Superior temporal gyrus (tissue), 1 donor: ENCODE measurements at regions not wholly inside any gene's neighbourhood (a gene's known extent, or its start where the extent isn't known, plus 50 kb on each side); places are given as distances from the start of the nearest gene placed in this dataset.

ENCODE experiments used
- DNase-seq: peaks from one replicate; pipeline ENCODE4 v3.0.0-alpha.2; 2016; ENCODE audit errors: extremely low spot score

DNA sequence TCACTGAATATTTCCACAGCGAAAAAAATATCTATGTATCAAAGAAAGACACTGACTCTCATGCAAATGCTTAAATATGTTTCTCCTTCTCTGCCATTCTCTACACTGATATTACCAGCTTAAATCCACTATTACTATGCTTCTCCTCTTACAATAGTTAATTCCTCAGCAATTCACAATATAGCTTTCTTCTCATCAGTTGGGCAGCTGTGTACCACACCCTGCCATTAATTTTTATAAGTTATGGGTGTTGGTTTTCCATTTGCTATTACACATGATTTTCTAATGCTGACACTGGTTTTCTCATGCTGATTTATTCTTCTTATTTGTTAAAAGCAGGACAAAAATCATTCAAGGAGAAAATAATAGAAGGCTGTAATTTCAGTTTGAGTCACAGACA is 251.8 kb downstream of the TBX15 start:
- no peak for DNase-seq

DNA sequence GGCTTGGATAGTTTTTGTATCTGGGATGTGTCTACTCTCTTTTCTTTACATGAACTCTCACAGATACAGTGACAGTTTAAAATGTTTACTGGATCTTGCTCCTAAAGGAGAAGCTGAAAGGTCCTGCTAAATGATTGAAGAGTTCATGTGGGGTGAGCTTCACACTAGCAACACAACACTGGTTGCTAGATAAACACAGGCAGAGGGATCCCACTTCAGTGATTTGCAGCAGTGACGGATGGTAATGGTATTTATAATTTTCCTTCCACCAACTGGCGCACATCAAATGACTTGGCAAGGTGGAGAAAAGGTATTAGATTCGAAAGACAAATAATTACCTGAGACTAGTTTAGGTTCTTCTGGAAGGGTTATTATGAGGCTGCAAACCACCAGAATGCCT is 270.2 kb downstream of the TBX15 start:
- no peak for DNase-seq

DNA sequence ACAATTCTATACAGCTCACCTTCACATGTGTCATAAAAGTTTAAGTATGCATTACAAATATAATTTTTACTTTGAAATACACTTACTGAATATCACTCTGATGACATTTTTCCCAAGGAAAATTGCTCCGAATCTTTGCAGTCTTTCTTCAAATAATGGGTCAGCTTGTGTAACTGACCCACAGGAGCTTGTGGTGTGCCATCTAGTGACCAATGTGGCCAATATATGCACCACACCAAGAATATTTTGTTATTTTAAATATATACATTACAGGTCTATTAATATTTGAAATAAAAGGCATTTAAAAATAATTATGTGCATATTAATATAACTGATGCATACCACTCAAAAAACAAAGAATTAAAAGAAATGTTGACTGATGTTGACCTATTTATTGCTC is 271.4 kb downstream of the TBX15 start:
- no peak for DNase-seq

DNA sequence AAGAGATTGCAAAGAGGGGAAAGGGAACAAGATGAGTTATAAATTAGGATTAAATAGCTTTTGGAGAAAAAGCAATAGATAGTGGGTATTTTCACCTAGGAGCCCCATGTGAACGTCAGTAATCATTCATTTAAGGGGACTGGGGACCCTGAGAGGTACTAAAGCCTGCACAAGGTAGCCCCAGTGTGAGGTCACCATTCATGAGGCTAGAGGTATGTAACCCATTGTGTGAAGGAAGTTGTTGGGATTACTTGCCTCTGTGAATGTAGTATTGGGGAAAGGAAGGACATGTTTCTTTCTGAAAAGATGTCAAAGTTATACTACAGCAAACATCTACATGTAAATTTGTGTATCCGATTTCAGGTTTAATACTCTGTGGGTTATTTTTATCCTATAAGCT is 276.8 kb downstream of the TBX15 start:
- DNase-seq = no peak

DNA sequence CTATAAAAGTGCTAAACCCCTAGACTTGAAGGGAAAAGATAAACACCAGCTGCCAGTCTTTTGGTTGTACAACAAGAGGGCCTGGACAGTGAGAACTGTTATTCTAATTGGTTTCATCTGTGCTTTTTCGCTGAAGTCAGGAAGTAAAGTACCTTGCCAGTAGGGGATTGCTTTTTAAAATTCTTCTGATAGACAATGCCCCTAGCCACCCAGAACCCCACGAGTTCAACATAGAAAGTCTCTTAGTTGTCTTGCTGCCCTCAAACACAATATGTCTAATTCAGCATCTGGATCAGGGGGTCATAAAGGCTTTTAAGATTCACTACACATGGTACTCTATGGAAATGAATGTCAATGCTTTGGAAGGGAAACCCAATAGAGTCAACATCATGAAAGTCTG is 289.2 kb downstream of the TBX15 start:
- no peak for DNase-seq

DNA sequence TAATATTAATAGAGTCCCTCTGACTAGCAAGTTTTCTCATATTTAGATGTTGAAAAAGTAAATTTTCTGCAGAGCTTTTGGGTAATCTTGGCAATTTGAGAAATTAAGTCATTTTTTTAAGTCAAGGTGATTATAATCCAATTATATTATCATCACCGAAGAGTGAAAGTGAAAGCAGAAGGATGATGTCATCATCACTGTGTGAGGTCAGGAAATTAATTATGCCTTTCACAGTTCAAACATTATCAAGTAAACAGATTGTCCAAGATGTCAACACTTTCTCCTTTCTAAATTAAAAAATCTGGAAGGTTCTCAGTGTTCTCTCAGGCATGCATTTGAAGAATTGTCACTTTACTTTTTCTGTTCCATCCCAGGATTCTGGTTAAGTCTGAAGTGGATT is 296.0 kb downstream of the TBX15 start:
- DNase-seq = no peak

DNA sequence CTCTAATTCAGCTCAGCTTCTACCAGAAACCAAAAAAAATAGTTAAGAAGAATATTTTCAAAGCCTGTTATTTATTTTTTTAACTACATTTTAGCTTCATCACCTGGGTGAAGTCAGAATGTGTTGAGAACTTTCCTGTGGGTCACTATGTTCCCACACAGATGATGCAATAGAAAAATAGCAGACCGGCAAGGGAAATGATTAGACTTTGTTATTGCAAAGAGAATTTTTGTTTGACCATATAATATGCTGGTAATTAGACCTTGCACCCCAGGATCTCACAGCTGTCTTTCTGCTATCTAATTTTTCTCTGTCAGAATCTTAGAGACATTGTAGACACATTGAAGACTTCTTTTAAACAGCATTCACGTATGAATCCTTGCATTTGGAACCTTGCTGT is 299.3 kb downstream of the TBX15 start:
- DNase-seq = no peak

DNA sequence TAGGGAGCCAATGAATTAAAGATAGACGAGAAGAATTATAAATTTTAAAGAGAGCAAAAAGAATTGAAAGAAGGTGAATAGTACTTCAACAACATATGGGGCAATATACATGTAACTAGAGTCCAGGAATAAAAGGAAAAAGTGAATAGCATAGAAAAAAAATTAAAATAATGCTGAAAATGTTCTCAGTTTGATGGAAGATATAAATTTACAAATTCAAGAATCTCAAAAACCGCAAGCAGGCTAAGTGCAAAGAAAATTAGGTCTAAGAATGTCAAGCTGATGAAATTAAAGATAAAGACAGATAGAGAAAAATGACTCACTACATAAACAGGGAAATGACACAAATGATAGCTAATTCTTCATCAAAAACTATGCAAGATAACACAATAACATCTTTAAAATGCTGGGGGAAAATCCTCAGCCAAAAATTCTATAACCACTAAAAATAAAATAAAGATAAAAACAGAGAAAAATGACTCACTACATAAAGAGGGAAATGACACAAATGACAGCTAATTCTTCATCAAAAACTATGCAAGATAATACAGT is 326.3 kb downstream of the TBX15 start:
- no peak for DNase-seq

DNA sequence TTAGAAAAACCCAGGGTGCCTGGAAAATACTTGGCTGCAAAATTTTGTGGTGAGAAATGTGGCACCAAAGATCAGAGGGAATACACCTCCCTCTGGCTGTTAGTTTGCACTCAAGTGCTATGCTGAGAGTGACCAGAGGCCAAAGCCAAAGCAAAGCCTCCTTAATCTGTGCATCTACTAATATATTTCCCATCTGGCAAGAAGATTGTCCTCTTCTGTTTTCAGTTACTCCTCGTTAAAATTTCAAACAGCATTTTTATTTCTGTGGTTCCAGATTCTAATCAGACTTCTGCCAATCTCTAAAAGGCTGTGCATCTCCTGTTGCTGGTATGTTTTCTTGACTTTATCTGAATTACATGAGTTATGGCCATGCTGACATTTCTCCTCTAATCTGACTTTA is 327.4 kb downstream of the TBX15 start:
- no peak for DNase-seq

DNA sequence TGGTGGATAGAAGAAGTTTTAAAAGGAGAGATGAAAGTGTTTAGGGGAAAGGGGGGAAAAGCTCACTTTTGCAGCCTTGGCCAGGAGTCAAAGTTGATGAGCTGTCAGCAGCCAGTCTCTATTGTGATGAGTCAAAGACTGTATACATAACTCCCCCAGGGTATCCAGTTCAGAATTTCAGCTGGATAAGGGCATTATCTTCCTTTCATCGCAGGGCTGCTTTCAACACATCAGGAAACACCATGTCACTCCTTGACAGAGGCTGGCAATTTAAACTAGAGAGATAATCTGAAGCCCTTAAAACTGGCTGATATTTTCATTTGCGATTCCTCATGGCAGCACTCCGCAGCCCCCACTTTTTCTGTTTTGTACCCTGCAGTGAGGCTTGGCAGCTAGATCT is 328.5 kb downstream of the TBX15 start:
- DNase-seq = no peak

DNA sequence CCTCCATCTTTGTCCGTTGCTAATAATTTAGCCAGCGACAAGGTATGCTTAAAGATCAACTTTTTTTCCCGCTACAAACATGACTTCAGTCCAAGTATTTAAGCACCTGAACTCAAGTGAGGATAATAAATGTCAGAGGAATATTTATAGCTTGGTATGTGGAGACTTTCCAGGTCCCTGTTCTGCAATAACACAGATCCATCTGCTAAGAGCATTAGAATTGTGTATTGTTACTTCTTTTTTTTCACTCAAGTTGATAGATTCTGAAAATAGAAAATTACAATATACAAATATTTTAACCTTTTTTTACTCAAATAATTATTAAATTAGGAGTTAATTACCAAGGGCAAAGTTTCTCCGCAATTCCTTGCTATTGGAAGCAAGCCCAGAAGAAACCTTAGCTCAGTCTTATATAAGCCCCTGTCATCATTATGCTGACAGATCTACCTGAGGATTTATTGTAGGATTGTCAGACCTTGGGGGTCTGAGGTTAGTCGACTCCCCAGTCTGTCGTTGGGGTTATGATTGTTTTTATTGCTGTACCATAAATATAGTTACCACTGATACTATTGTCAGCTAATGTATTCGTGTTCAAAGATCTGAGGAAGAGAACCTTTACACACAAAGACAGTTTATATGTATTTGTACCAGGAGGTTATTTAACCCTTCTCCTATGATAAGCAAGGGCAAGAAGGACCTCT is 337.9 kb downstream of the TBX15 start:
- no peak for DNase-seq

DNA sequence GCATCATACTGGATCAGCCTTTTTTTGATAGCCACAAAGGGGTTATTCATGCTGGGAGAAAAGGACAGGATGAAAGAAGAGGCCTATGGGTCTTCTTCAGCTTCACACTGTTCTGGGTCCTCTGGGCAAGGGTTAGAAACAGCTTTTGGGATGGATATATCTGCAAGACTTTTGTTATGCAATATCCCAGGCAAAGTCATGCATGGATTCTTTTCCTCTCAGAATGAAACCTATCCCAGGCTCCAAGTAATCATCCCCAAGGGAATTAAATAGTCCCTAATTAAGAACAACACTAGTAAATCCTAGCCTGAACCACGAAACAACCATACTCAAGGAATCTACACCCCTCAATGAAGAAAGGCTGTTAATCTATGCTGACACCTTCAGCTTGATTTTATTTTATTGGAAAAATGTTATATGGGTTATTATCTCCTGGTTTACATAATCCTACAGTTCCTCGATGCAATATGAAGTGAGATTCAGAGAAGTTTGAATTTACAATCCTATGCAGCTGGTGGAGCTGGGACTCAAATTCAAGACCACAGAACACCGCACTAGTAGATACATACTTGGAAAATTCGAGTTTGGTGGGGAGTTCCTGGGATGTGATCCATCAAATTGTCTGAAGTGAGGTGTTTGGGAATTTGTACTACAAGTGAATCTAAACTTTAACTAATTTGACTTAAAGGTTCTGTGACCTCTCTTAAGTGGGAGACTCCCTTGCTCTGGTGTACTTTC is 338.6 kb downstream of the TBX15 start:
- DNase-seq = no peak

DNA sequence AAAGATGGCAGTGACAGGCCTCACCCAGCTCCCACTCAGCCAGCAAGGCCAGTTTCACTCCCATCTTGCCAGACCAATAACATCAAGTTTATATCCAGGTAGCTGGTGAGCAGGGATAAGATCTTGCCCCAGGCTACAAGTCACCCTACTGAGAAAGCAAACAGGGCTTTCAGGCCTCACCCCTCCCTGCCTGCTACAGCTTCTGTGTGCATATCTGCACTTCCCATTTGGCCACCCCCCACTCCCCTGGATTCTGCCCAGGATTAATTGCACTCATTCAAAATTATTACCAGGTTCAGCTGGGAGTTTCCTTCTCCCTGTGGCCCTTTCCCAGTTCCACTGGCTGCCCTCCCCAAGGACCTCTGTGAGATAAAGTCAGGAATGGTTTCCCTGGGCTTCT is 352.1 kb downstream of the TBX15 start:
- DNase-seq = no peak

DNA sequence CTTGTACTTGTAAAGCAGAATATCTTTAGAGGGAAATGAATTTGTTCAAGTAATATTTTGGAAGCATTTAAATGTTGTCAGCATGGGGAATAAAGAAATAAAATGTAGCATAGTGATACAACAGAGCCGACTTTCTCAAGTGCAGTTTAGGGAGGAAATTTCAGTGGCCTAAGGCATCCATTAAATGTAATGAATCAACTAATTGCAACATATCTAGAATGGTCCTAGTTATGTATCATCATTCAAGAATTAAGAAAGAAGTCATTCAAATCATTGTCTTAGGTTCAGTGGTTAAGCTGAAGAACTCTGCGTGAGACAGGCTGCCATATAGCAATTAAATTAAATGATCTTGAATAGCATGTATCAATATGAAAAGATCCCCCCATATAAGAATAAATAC is 360.7 kb downstream of the TBX15 start:
- DNase-seq = no peak

DNA sequence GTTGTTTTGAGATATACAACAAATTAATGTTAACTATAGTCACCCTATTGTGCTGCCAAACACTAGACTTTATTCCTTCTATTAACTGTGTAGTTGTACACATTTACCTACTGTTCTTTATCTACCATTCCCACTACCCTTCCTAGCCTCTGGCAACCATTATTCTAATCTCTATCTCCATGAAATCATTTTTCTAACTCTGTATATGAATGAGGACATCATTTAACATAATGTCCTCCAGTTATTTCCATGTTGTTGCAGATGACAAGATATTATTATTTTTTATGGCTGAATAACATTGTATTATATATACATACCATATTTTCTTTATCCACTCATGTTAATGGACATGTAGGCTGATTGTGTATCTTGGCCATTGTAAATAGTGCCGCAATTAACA is 366.3 kb downstream of the TBX15 start:
- no peak for DNase-seq

DNA sequence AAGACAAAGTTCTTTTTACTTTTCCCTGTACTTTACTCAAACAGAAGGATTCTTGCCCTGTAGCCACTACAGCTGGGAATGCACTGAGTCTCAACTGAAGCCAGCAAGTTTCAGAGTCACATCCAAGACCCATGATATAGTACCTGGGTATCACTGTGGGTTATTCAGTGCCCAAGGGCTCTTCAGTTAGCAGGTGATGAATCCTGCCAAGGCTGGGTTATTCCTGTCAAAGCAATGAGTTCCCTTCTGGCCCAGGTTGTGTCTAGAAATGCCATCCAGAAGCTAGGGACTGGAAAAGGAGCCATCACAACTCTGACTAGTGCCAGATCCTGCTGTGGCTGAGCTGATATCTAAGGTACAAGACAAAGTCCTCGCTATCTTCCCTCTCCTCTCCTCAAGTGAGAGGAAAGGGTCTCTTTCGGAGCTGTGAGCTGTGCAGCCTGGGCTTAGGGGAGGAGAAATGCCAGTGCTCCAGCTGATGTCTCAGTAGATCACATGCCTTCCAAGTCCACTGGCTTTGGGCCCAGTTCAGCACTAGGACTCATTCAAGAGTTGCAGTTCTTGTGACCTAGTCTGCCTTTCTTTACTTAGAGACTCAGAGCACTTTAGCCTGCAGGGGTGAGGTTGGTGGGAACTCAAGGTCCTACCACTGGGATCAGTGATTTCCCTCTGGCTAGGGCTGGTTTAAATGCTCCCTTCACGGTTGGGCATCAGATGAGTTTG is 369.4 kb downstream of the TBX15 start:
- no peak for DNase-seq

DNA sequence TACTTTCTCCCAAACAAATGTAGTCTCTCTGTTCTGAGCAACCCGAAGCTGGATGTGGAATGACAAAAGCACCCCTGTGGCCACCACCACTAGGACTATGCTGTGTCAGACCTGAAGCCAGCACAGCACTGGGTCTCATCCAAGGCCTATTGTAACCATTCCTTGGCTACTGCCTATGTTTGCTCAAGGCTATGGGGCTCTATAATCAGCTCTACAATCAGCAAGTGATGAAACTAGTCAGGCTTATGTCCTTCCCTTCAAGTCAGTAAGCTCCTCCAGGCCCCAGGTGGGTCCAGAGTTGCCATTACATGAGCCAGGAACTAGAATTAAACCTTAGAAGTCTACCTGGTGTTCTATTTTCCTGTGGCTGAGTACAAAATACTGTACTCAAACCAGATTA is 370.2 kb downstream of the TBX15 start:
- DNase-seq = no peak

DNA sequence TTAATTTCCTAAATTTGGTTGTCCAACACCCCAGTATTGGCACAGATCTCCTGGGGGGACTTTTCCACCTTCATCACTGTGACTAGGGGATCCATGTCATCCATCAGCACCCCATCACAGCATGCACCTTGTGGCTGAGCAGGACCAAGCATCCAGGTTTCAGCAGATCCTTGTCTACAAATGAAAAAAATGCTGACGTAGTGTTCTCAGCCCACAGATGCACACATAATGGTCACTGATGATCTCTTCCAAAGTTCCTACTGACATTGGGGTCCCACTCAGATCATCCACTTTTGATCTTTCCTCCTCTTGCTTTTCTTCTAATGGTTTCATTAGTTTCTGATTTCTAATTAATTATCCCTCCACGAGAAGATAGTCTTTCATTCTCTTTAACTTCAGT is 373.1 kb downstream of the TBX15 start:
- DNase-seq = no peak

DNA sequence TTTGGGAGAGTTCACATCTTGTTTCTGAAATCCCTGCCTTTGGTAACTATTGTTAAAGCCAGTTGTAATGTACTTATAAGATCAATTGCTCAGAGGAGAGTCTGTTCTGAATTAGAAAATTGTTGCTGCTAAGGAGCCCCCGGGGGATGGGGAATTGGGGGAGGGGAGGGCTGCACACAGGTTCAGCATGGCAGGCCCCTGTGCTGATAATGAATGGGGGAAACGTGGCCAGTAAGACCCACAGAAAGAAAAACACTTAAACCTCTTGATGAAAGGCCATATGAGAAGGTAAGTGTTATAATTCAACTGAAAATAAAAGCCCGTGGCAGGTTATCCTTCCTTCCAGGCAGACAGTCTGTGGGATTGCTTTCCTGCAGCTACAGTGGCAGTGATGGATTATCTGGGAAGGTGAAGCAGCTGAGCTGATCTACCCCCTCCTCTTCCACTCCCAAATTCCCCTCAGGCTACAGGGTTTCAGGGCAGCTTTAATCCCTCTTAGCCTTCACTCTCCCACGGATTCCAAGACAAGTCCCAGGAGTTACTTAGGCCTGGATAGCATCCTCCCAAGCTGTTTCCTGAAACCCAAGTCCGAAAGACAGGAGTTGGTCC is 398.8 kb downstream of the TBX15 start:
- no peak for DNase-seq

DNA sequence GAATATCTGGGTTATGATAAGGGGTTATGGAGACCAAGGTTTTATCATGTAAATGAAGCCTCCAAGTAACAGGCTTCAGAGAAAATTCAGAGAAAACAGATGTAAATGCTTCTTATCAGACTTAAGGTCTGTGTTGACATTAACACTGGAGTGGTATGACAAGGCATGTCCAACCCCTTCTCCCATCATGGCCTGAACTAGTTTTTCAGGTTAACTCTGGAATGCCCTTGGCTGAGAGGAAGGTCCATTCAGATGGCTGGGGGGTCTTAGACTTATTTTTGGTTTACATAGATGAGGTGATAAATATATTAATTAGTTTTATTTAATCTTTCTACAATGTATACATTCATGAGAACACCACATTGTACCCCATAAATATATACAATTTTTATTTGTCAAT is 399.6 kb downstream of the TBX15 start:
- no peak for DNase-seq

DNA sequence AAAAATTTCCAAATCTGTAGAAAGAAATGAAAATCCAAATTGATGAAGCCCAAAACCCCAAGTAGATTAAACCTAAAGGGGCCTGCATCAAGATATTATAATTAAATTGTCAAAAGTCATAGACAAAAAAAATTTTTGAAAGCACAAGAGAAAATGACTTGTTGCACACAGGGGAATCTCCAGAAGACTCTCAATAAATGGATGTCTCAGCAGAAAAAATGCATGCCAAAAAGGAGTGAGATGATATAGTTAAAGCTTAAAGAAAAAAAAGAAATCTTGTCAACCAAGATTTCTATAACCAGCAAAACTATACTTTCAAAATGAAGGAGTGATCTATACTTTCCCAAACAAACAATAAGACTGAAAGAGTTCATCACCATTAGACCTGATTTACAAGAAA is 393.2 kb upstream of the SPAG17 start:
- DNase-seq = no peak

DNA sequence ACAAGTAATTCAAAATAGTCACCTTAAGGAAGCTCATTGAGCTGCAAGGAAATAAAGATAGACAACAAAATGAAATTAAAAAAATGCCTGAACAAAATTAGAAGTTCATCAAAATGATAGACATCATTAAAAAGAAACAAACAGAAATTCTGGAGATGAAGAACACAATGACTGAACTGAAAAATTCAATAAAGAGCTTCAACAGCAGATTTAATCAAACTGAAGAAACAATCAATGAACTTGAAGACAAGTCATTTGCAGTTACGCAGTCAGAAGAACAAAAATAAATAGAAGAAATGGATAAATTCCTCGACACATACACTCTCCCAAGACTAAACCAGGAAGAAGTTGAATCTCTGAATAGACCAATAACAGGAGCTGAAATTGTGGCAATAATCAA is 390.0 kb upstream of the SPAG17 start:
- DNase-seq = no peak
